NCI-H187 treated with DMSO at 0.1 percent for 48 hours (cell line): ENCODE measurements at regions not wholly inside any gene's neighbourhood (a gene's known extent, or its start where the extent isn't known, plus 50 kb on each side); places are given as distances from the start of the nearest gene placed in this dataset.

Experiments used
- DNase-seq: peaks from one replicate; lab custom pipeline; 2025; lab: John Stamatoyannopoulos, UW

GRCh38 chr4:22020129-22020528 is 71.6 kb upstream of the KCNIP4 start:
- DNase-seq = no peak

GRCh38 chr4:22019676-22020075 is 71.1 kb upstream of the KCNIP4 start:
- DNase-seq = no peak

- DNase-seq = no peak
These were observed 65.7 kb upstream of the KCNIP4 start for GRCh38 chr4:22014222-22014741.

GRCh38 chr4:22003878-22004277 is 55.3 kb upstream of the KCNIP4 start:
- no peak for DNase-seq
